HEK293 (cell line): ENCODE measurements at regions not wholly inside any gene's neighbourhood (a gene's known extent, or its start where the extent isn't known, plus 50 kb on each side); places are given as distances from the start of the nearest gene placed in this dataset.
A peak's percentile ranks its signal among the peaks of the same experiment; 100 is the strongest.

Source experiments
- CTCF ChIA-PET: fragments of 350-600 bp; formaldehyde crosslinking; extraction: SDS; loops from one replicate; lab custom pipeline; 2021; ENCODE audit warnings: antibody characterized with exemption; lab: Yijun Ruan, JAX
- POLR2A ChIA-PET: fragments of 300-600 bp; formaldehyde crosslinking; extraction: SDS; loops from one replicate; lab custom pipeline; 2020; ENCODE audit warnings: antibody characterized with exemption, inconsistent platforms; lab: Yijun Ruan, JAX
- H3K27ac ChIP-seq: fragments of 200-500 bp; sonication (Bioruptor generic); 2 replicates; pipeline ENCODE4 v1.5.1; 2014; ENCODE audit warnings: low read depth, low read length, control low read depth, inconsistent platforms; ENCODE audit errors: extremely low read depth
- H3K36me3 ChIP-seq, 2 experiments: fragments of 200-500 bp in 1 of 2; sonication (Bioruptor generic) in 1 of 2; 1 replicate in 1 of 2; 2 replicates in 1 of 2; pipeline ENCODE4 v1.5.1; 2014 to 2017; ENCODE audit warnings: inconsistent platforms in 2 of 2, low read length in 2 of 2; ENCODE audit not compliant: control insufficient read depth in 2 of 2, insufficient read depth in 1 of 2
- H3K4me1 ChIP-seq: fragments of 200-500 bp; sonication (Bioruptor generic); 2 replicates; pipeline ENCODE4 v1.5.1; 2014; ENCODE audit warnings: mild to moderate bottlenecking, low read length, inconsistent platforms; ENCODE audit not compliant: control insufficient read depth, insufficient read depth
- H3K4me3 ChIP-seq: 2 replicates; pipeline ENCODE4 v1.5.1; 2011; ENCODE audit warnings: low read depth, mild to moderate bottlenecking, control low read depth, low read length, moderate library complexity
- H3K9me3 ChIP-seq: fragments of 200-500 bp; sonication (Bioruptor generic); 2 replicates; pipeline ENCODE4 v1.5.1; 2014; ENCODE audit warnings: low read depth, low read length, inconsistent platforms; ENCODE audit not compliant: control insufficient read depth, insufficient read depth
- BCL11A ChIP-seq: fragments of 450-650 bp; formaldehyde crosslinking; IDR thresholded peaks from 2 replicates; pipeline ENCODE4 v1.5.1; 2016; ENCODE audit warnings: low read depth, missing biosample characterization, missing genetic modification characterization
- HOXC10 ChIP-seq: sonication (generic); formaldehyde crosslinking; IDR thresholded peaks from 2 replicates; pipeline ENCODE4 v1.8.1; 2023; ENCODE audit warnings: mild to moderate bottlenecking, missing genetic modification reagents
- KLF7 ChIP-seq: fragments of 450-650 bp; formaldehyde crosslinking; IDR thresholded peaks from 2 replicates; pipeline ENCODE4 v1.5.1; 2016; ENCODE audit warnings: missing biosample characterization, missing genetic modification characterization, borderline replicate concordance
- KLF9 ChIP-seq: fragments of 450-650 bp; formaldehyde crosslinking; IDR thresholded peaks from 2 replicates; pipeline ENCODE4 v1.5.1; 2016; ENCODE audit warnings: missing biosample characterization, missing genetic modification characterization, low read depth
- REST ChIP-seq: fragments of 450-650 bp; formaldehyde crosslinking; IDR thresholded peaks from 2 replicates; pipeline ENCODE4 v1.5.1; 2016; ENCODE audit warnings: missing biosample characterization, missing genetic modification characterization
- SCRT2 ChIP-seq: fragments of 450-650 bp; formaldehyde crosslinking; IDR thresholded peaks from 2 replicates; pipeline ENCODE4 v1.5.1; 2016; ENCODE audit warnings: missing biosample characterization, missing genetic modification characterization
- TSHZ1 ChIP-seq: fragments of 450-650 bp; formaldehyde crosslinking; IDR thresholded peaks from 2 replicates; pipeline ENCODE4 v1.5.1; 2016; ENCODE audit warnings: missing biosample characterization, missing genetic modification characterization, borderline replicate concordance
- ZBTB1 ChIP-seq: fragments of 450-650 bp; formaldehyde crosslinking; IDR thresholded peaks from 2 replicates; pipeline ENCODE4 v1.5.1; 2016; ENCODE audit warnings: missing biosample characterization, missing genetic modification characterization
- ZNF112 ChIP-seq: fragments of 450-650 bp; formaldehyde crosslinking; IDR thresholded peaks from 2 replicates; pipeline ENCODE4 v1.5.0; 2017; ENCODE audit warnings: missing biosample characterization, missing genetic modification characterization
- ZNF148 ChIP-seq: fragments of 450-650 bp; formaldehyde crosslinking; IDR thresholded peaks from 2 replicates; pipeline ENCODE4 v1.5.0; 2017; ENCODE audit warnings: missing biosample characterization, missing genetic modification characterization, borderline replicate concordance
- ZNF223 ChIP-seq: fragments of 450-650 bp; formaldehyde crosslinking; IDR thresholded peaks from 2 replicates; pipeline ENCODE4 v1.5.1; 2016; ENCODE audit warnings: missing biosample characterization, missing genetic modification characterization
- ZNF248 ChIP-seq: fragments of 450-650 bp; formaldehyde crosslinking; IDR thresholded peaks from 2 replicates; pipeline ENCODE4 v1.5.1; 2017; ENCODE audit warnings: missing biosample characterization, missing genetic modification characterization
- ZNF302 ChIP-seq: fragments of 450-650 bp; formaldehyde crosslinking; IDR thresholded peaks from 2 replicates; pipeline ENCODE4 v1.5.1; 2016; ENCODE audit warnings: missing biosample characterization, missing genetic modification characterization, low read depth
- ZNF37A ChIP-seq: fragments of 450-650 bp; IDR thresholded peaks from 2 replicates; pipeline ENCODE4 v1.5.1; 2018; ENCODE audit warnings: missing biosample characterization, missing genetic modification characterization
- ZNF529 ChIP-seq: fragments of 450-650 bp; formaldehyde crosslinking; IDR thresholded peaks from 2 replicates; pipeline ENCODE4 v1.5.1; 2017; ENCODE audit warnings: missing genetic modification characterization, missing biosample characterization; ENCODE audit not compliant: insufficient replicate concordance
- ZNF664 ChIP-seq: fragments of 450-650 bp; formaldehyde crosslinking; IDR thresholded peaks from 2 replicates; pipeline ENCODE4 v1.5.1; 2016; ENCODE audit warnings: missing biosample characterization, missing genetic modification characterization
- ZNF677 ChIP-seq: fragments of 450-650 bp; IDR thresholded peaks from 2 replicates; pipeline ENCODE4 v1.5.0; 2018; ENCODE audit warnings: missing biosample characterization, mild to moderate bottlenecking, missing genetic modification characterization, moderate library complexity
- ZSCAN23 ChIP-seq: fragments of 450-650 bp; formaldehyde crosslinking; IDR thresholded peaks from 2 replicates; pipeline ENCODE4 v1.5.1; 2016; ENCODE audit warnings: missing biosample characterization, missing genetic modification characterization
- ZXDB ChIP-seq: fragments of 450-650 bp; formaldehyde crosslinking; IDR thresholded peaks from 2 replicates; pipeline ENCODE4 v1.5.1; 2016; ENCODE audit warnings: missing biosample characterization, missing genetic modification characterization

GRCh38 chr2:120890566-120891360 lies 155.1 kb downstream of the GLI2 start (continued):
- no peak for TF ChIP-seq REST
- no peak for TF ChIP-seq ZNF248 (tag by site-specific recombination)
- TF ChIP-seq ZSCAN23 (tag by site-specific recombination), result no peak
- TF ChIP-seq ZNF677 (tag by site-specific recombination), result no peak
- no peak for TF ChIP-seq ZXDB
- no peak for TF ChIP-seq BCL11A (tag by site-specific recombination)
- TF ChIP-seq ZNF529 (tag by site-specific recombination), result no peak
- TF ChIP-seq HOXC10 (CRISPR knock-in tag), result no peak
- no peak for TF ChIP-seq KLF9
- TF ChIP-seq ZNF223 (tag by site-specific recombination), result no peak
- no peak for TF ChIP-seq ZNF302 (tag by site-specific recombination)
- no peak for TF ChIP-seq ZNF148
- TF ChIP-seq SCRT2 (tag by site-specific recombination), result no peak

- CTCF ChIA-PET, result no interaction called here
- no peak overlapping the region for H3K27ac ChIP-seq
- TF ChIP-seq TSHZ1 (tag by site-specific recombination) (no peak), KLF7 (tag by site-specific recombination) (no peak), ZNF37A (peak; percentile 97), ZNF112 (tag by site-specific recombination) (no peak), ZBTB1 (no peak), ZNF664 (tag by site-specific recombination) (no peak)
- no peaks in the 10 kb centered on the region for H3K9me3 ChIP-seq
- peaks cover 7% of the 10 kb centered on the region for H3K4me1 ChIP-seq
- POLR2A ChIA-PET, result no interaction called here
- no peaks in the 10 kb centered on the region for H3K36me3 ChIP-seq
- H3K4me3 ChIP-seq, result no peak overlapping the region
These were observed 156.8 kb downstream of the GLI2 start for GRCh38 chr2:120892271-120892966.
